ENCODE measurements at regions not wholly inside any gene's neighbourhood (a gene's known extent, or its start where the extent isn't known, plus 50 kb on each side); places are given as distances from the start of the nearest gene placed in this dataset.

GRCh38 chr12:91620992-91621391 is 438.4 kb upstream of the DCN start:
- TF ChIP-seq POU2F2 (IDR thresholded peaks at IDR 0.05; ENCODE audit: low read depth, low read length): no peak
- no peak for TF ChIP-seq POLR2AphosphoS5 (IDR thresholded peaks at IDR 0.05; ENCODE audit: low read depth, low read length)

Data from GM12891 (cell line).